Ovary (tissue), 7 donors: ENCODE measurements at regions not wholly inside any gene's neighbourhood (a gene's known extent, or its start where the extent isn't known, plus 50 kb on each side); places are given as distances from the start of the nearest gene placed in this dataset.

Experiments
- DNase-seq, 5 donors: peaks; one replicate each; pipeline ENCODE4 v3.0.0-alpha.2; 2019 to 2020
- H3K27ac ChIP-seq, 2 donors: fragments of 200-600 bp; one replicate each; pipeline versions ENCODE4 v1.5.1 to v1.8.0; 2019 to 2022
- H3K27me3 ChIP-seq: fragments of 200-600 bp; one replicate; pipeline ENCODE4 v1.8.0; 2022
- H3K36me3 ChIP-seq: fragments of 200-600 bp; sonication (generic); one replicate; pipeline ENCODE4 v1.5.1; 2019
- H3K4me1 ChIP-seq: one replicate; pipeline ENCODE4 v1.8.1; 2013; ENCODE audit warnings: mild to moderate bottlenecking, moderate library complexity; ENCODE audit not compliant: insufficient read depth
- H3K4me3 ChIP-seq: fragments of 200-600 bp; sonication (generic); one replicate; pipeline ENCODE4 v1.5.1; 2017
- H3K9me3 ChIP-seq, 2 donors: fragments of 200-600 bp in 1 of 2; sonication (generic) in 1 of 2; one replicate each; pipeline versions ENCODE4 v1.5.1 to v1.8.1; 2013 to 2019; ENCODE audit warnings: mild to moderate bottlenecking in 1 of 2, moderate library complexity in 1 of 2
- CTCF ChIP-seq, 3 donors: fragments of 450-650 bp in 2 of 3; fragments of 200-600 bp in 1 of 3; IDR thresholded peaks; one replicate each; pipeline versions ENCODE4 v1.5.1 to v1.8.0; 2016 to 2022; ENCODE audit warnings: antibody characterized with exemption in 3 of 3, mild to moderate bottlenecking in 1 of 3
- EP300 ChIP-seq: sonication (generic); formaldehyde crosslinking; IDR thresholded peaks from one replicate; pipeline ENCODE4 v1.6.1; 2017; ENCODE audit warnings: antibody characterized with exemption
- POLR2A ChIP-seq: fragments of 450-650 bp; IDR thresholded peaks from one replicate; pipeline ENCODE4 v1.6.1; 2017; ENCODE audit warnings: antibody characterized with exemption, mild to moderate bottlenecking, moderate library complexity
- WGBS, 3 donors: extraction: QIAGEN DNeasy Blood & Tissue Kit in 1 of 3; methylation state at CpG; one replicate each; pipeline versions ENCODE4 v1.1.5 to v1.1.7; 2013 to 2017; 5-methylcytosine and 5-hydroxymethylcytosine counted together
- intact Hi-C, 4 donors: fragments of 100-400 bp; cut with DNase I; formaldehyde crosslinking; loops; one replicate each; pipeline versions ENCODE4 v1.11.0 to v1.15.1; 2022 to 2023
- donor health status: DM: no; HTN: no; CAD: no; lungs with moderate emphysema.
- donor health status: DM: no; HTN: no; CAD: no.
- donor health status: Bipolar disorder and iron deficiency.
- donor health status: DM: no; HTN: no; CAD: no.
- donor health status: DM: yes; HTN: yes; CAD: no.

- Histone ChIP-seq H3K36me3 (no peaks in the 10 kb centered on the region), H3K4me1 (no peaks in the 10 kb centered on the region), H3K4me3 (no peak overlapping the region), H3K27me3 (no peaks in the 10 kb centered on the region), H3K27ac (no peak overlapping the region), H3K9me3 (no peaks in the 10 kb centered on the region)
- no peak for DNase-seq
- TF ChIP-seq POLR2A (no peak), CTCF (IDR thresholded peaks at IDR 0.05) (no peak), EP300 (no peak)
- WGBS, 3 donors, result 19 to 21% (median 19%) methylated on average over 3 of the region's 3 CpGs
- intact Hi-C loops, result no loop called here
Measured at GRCh38 chr4:101678180-101678579, 112.3 kb upstream of the BANK1 start.

- no peak for DNase-seq
- WGBS, 3 donors, result 85 to 89% (median 89%) methylated on average over 3 of the region's 3 CpGs
- no peak overlapping the region for H3K27ac ChIP-seq
- no peak overlapping the region for H3K4me3 ChIP-seq
- TF ChIP-seq POLR2A (no peak), EP300 (no peak), CTCF (IDR thresholded peaks at IDR 0.05) (no peak)
- no peaks in the 10 kb centered on the region for H3K36me3 ChIP-seq
- no peaks in the 10 kb centered on the region for H3K4me1 ChIP-seq
- H3K27me3 ChIP-seq, result no peaks in the 10 kb centered on the region
- no peaks in the 10 kb centered on the region for H3K9me3 ChIP-seq
- intact Hi-C loops, result no loop called here
Measured at GRCh38 chr4:101670897-101671296, 119.6 kb upstream of the BANK1 start.

DNA sequence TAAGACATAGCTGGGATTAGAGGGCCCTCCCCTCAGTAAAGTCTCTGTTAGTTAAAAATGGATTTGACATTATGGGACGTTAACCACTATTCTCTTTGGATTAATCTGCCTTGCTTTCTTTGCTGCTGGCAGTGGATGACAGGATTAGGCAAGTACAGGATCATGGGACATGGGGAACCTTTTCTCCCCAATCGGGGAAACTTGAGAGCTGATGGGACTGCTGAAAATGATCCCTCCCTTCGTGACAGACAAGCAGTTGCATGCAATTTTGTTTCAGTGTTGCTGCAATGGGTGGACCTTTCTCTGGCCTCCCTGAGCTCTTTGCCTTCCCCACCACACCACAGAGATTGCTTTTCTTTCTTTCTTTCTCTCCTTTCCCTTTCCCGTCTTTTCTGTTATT lies 120.2 kb upstream of the BANK1 start:
- Histone ChIP-seq H3K4me3 (no peak overlapping the region), H3K27ac (no peak overlapping the region), H3K9me3 (no peaks in the 10 kb centered on the region), H3K4me1 (no peaks in the 10 kb centered on the region), H3K36me3 (no peaks in the 10 kb centered on the region), H3K27me3 (no peaks in the 10 kb centered on the region)
- intact Hi-C loops, result no loop called here
- TF ChIP-seq POLR2A (no peak), EP300 (no peak), CTCF (IDR thresholded peaks at IDR 0.05) (no peak)
- 92 to 97% (median 94%) methylated on average over 4 of the region's 4 CpGs for WGBS, 3 donors
- DNase-seq, result no peak

DNA sequence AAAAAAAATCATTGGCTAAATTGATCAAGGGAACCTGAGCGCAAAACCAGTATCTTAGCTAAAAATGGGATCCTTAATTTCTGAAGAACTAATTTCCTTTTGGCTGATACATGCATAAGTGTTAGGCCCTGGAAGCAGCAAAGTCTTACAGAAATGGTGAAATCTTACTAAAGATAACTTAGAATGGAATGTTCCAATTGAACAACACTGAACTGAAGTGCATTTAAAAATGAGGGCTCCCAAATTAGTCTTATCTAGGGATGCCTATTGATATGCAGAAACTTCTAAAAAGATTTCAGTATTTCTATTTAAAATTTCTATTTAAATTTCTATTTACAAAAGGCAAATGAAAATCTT lies 120.7 kb upstream of the BANK1 start:
- H3K27me3 ChIP-seq, result no peaks in the 10 kb centered on the region
- DNase-seq, result no peak
- H3K9me3 ChIP-seq, result no peaks in the 10 kb centered on the region
- WGBS, 3 donors, result 94 to 100% (median 98%) methylated on average over 1 of the region's 1 CpG
- H3K36me3 ChIP-seq, result no peaks in the 10 kb centered on the region
- H3K4me3 ChIP-seq, result no peak overlapping the region
- intact Hi-C loops, result no loop called here
- H3K4me1 ChIP-seq, result no peaks in the 10 kb centered on the region
- H3K27ac ChIP-seq, result no peak overlapping the region
- TF ChIP-seq CTCF (IDR thresholded peaks at IDR 0.05), result no peak
- no peak for TF ChIP-seq POLR2A
- TF ChIP-seq EP300, result no peak
